Activated gamma-delta T cell treated with anti-CD3 and anti-CD28 coated beads, Interleukin-2, amount 50 U/mL, for 16 hours (primary cell): ENCODE measurements at regions not wholly inside any gene's neighbourhood (a gene's known extent, or its start where the extent isn't known, plus 50 kb on each side); places are given as distances from the start of the nearest gene placed in this dataset.
"Not testable (repeated sequence)": the region's sequence is repeated elsewhere in the genome, so short reads cannot be mapped to it uniquely, and the experiment has no call there.

Experiments
- DNase-seq: peaks from one replicate; pipeline ENCODE4 v3.0.0-alpha.2; 2020; ENCODE audit warnings: low read depth

DNA sequence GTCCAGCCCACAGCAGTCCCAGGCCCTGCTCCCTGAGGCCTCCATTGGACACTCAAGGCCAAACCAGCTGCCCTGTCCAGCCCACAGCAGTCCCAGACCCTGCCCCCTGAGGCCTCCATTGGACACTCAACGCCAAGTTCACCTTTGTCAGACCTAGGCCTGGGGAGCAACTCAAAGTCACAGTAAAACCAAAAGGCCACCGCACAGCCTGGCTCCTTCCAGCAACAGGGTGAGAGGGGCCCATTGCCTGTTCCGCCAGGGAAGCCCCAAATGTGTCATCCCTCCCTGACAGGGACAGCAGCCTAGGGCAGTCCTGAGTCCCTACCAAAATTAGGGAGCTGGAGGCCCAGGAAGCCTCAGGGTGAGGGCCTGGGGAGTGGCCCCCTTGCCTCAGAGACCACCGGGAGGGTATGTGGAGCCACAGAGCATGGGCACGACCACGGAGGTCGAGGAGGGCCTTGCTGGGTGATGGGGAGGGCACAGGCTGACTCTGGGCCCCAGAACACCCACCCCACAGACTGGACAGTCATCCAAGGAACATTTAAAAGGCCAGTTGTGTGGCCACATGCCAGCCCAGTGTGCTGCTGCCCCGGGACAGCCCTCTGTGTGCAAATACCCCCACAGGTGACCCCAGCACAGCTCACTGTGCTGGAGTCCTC, 66.5 kb upstream of the PPP2R2D start:
- no peak for DNase-seq

DNA sequence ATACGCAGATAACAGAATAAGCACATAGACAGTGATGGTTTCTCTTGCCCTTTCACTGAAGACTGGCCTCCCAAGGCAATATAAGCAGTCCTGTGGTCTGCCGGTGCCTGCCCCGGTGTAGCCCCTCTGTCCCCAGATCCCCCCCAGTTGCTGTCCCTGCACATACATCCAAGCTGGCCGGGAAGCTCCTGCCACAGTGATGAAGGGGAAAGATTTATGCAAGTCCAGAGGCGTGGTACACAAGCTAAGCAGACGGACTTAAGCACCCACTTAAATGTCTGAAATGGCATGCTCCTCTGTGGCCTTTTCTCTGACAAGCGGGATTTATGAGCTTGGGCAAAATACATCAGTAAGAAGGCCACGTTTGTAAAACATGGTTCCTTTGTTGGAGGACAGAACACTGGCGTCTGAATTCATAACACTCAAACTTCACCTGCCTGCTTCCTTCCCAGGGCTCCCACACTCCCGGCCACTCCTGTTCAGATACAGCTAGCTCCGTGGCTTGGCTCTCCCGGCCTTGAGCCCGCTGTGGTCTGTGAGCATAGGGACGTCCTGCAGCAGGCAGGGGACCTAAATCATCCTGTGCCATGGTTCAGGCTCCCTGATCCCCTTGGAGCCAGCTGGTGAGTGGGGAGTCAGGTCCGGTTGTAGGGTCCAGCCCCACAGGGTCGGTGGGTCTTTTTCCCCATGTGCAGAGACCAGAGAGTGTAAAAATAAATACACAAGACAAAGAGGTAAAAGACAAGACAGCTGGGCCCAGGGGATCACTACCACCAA, 61.7 kb upstream of the PPP2R2D start:
- no peak for DNase-seq

DNA sequence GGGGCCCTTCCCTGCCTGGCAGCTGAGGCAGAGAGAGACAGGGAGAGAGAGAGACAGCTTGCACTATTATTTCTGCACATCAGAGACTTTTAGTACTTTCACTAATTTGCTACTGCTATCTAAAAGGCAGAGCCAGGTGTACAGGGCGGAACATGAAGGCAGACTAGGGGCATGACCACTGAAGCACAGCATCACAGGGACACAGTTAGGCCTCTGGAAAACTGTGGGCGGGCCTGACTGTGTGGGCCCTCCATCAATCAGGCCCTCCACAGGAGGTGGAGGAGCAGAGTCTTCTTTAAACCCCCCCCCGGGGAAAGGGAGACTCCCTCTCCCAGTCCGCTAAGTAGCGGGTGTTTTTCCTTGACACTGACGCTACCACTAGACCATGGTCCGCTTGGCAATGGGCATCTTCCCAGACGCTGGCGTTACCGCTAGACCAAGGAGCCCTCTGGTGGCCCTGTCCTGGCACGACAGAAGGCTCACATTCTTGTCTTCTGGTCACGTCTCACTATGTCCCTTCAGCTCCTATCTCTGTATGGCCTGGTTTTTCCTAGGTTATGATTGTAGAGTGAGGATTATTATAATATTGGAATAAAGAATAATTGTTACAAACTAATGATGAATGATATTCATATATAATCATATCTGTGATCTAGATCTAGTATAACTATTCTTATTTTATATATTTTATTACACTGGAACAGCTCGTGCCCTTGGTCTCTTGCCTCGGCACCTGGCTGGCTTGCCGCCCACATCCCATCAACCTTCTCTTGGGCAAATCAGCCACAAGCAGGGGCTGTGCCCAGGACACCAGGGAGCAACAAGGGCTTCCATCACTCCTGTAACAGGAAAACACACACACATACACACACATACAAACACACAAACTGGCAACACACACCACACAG, 60.7 kb upstream of the PPP2R2D start:
- not testable (repeated sequence) for DNase-seq

DNA sequence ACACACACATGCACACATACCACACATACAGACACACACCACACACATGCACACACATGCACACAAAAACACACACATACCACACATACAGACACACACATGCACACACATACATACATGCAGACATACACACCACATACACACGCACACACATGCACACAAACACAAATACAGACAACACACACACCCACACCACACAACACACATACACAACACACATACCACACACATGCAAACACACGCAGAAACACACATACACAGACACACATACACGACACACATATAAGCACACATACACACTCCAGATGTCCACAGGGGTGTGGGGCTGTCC, 60.1 kb upstream of the PPP2R2D start:
- DNase-seq = no peak

DNA sequence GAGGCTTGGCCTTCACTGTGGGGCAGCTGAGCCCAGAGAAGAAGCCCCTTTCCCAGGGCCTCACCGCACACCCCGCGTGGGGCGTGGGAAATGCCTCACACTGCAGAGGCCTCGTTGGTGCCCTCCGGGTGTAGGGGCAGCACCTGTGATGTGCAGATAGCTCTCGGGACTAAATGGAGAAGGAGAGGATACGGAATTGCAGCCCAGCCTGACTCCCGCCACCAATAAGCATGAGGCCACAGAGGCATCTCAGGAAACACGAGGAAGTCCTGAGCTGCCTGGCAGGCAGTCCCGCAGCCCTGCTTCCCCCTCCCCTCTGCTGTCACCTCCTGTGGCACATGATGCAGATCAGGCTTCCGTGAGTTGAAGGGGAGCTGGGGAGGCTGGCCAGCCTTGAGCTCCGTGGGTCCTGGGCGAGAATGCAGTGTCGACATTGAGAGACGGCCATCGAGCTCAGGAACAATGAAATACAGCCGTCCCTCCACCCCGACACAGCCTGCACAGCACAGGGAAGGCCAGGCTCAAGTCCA, 59.6 kb upstream of the PPP2R2D start:
- no peak for DNase-seq

DNA sequence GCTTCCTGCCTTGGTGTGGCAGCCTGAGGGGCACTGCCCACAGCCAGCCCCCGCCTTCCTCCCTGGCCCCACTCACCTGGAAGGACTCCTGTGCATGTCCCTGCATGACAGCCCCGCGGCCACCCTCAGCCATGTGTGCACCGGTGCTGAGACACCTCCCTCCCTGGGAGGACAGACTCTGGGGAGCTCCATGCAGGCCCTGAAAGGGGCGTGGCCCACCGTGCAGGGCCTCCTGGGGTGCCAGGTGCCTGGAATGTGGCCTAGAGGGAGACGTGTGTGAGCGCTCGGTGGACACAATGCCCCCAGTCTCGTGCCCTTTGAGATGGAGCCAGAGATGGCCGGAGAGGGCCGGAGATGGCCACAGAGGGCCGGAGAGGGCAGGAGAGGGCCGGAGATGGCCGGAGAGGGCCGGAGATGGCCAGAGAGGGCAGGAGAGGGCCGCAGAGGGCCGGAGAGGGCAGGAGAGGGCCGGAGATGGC, 59.1 kb upstream of the PPP2R2D start:
- DNase-seq = no peak

DNA sequence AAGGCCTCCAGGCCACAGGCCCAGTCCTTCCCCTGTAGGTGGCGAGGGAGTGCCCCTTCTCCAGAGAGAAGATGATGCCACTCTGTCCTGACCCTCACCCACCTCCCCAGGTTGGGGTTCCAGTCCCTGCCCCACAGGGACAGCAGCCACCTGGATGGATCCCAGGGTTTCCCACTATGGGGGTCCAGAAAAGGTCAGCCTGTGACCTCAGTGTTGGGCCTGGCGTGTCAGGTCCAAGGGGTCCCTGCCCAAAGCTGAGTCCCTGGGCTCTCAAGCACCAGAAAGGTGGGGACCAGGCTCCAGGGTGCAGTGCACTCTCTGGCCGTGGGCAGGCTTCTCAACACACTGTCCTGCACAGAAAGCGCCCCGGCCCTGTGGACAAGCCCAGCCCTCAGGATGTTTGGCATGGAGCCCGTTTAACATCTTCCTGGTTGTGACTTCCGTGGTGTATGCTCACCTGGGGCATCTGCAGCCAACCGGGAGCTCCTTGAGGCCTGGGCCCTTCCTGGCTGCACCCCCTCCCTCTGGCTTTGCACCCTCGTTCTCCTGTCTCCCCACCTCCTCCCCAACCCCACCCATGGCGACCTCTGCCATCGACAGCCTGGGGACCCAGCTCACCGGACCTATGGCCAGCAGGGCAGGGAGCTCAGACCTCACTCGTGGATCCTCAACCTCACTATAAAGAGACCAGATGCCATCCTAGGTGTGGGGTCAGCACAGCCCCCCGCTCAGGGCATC, 58.3 kb upstream of the PPP2R2D start:
- no peak for DNase-seq

DNA sequence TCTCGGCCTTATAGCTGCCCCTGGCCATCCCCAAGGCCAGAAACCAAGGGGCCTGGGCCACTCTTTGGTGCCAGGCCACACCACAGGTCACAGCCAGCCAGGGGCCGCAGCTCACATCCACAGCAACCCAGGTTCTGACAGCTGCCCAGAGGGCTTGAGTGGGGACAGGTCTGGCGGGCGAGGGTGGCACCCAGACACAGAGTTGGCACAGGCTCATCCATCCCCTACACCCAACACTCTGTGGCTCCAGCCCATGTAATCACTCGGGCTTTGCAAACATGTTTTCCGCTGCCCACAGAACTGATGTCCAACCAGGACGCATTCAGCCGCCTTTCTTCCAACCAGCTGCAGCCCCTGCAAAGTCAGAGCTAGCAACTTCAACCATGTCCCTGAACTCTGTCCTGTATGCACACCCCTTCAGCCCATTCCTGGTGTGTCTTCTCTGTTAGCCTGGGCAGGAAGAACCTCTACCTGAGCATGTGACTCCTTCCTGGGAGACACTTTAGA, 57.7 kb upstream of the PPP2R2D start:
- no peak for DNase-seq

DNA sequence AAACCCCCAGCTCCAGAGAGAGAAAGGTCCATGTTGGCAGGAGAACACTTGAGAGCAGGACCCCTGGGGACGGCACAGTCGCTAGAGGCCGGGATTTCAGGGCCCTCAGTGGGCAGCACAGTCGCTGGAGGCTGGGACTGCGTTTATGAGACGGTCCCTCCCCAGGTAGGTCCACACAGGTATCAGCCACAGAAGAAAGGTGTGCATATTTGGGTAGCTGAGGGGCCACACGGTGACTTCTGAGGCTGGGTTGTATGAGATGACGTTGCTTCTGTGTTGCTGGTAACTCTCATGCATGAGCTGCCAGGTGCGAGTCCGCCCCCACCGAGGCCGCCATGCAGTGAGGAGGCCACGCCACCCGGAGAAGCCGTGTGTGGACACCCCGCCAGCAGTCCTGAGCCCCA, 56.9 kb upstream of the PPP2R2D start:
- DNase-seq = no peak

DNA sequence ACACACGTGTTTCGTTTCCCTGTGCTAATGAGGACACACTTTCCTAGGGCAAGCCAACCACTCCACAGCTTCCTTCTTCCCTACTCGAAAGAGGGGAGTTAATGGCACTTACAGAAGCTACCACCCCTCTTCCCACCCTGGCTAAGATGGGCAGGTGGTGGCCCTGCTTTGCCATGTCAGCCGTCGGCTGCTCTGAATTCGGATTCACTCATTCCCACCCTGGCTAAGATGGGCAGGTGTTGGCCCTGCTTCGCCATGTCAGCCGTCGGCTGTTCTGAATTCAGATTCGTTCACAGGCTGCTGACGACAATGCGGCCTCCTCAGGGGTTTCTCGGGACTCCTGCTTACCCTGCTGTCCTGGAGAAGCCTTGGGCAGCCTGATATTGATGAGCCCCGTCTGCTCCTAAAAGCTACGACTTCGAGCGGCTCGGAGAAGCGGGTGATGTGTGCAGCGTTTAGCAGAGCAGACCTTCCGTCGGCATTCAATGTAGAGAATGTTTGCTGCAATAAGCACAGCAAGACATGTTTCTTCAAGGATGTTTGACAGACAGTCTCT, 56.2 kb upstream of the PPP2R2D start:
- no peak for DNase-seq

DNA sequence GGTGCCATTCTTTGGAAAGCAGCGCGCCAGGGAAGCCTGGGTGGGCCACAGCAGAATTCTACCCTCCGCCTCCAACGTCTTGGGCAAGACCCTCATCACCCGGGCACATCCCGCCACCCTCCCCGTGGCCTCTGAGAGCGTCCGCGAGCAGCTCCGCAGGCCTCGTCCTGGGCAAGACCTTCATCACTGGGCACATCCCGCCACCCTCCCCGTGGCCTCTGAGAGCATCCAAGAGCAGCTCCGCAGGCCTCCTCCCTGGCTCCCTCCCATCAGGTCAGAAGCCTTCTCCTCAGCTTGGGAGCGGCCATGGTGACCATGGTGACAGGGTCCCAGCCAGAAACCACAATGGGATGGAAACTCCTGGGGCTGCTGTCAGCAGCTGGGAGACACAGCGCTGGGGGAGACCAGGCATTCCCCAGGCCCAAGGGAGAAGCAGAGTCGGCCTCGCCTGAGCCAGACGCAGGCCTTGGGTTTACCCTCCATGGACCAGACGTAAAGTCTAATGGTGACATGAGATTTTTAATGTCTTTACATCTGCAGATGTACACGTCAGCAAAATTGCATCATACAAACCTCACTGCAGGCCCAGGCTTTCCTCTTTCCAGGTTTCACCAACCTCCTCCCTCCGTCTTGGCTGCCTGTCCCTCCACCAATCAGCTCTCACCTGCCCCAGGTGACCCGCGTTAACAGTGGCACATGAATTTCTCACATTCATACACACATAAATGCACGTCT, 55.1 kb upstream of the PPP2R2D start:
- DNase-seq = no peak

DNA sequence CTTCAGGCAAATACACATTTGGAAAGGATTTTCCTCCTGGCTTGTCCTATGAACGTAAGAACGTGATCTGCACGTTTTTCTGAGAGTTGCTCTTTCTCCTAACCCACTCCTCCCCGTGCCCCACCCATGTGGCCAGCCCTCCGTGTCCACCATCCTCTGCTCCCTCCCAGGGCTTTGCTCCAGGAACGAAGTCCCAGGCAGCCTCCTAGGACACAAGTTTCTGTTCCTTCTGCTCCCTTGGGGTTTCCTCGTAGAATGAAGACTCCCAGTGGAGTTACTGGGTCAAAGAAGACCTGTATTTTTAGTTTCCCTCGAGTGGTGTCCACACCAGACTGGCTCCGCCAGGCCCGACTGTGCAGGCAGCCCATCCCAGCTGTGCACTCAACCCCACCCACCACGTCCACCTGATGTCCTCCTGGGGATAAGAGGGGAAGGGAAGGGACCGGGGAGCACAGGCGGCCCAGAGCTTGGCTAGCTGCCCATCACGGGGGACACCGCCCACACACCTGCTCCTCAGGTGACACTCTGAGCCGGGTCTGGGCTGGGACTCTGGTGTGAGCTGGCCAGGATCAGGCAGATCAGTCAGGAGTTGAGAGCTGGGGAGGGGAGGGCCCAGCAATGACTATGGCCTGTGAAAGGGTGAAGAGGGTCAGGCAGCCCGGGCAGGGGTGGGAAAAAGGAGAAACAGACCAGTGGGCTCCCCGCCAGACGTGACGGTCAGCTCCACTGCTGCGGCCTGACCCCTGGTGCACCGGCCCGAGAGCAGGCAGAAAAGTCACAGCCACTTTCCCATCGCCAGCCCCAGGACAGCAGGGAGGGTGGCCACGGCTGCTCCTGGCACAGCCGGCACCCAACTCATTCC, 54.3 kb upstream of the PPP2R2D start:
- no peak for DNase-seq

DNA sequence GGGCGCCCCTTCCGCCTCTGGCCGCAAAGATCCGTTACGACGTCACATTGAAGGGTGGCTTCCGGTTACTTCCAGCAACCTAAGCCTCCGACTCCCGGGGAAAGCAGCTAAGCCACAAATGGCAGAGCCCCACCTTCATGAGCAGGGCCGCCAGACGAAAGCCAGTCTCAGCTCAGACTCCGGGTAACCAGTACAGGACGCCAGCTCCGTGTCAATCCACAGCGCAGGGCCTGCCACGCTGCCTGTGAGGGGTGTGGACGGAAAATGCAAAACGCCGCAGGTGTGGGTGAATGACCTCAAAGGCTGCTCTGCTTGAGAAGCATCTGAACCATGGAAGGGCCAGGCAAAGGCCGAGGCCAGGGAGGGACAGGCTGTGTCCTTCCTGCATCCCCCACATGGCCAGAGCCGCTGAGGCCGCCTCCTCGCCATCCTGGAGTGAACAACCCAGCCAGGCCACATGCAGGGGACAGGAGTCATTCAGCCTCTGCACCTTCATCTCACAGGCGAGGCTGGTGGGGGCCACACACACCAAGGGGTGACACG, 53.5 kb upstream of the PPP2R2D start:
- no peak for DNase-seq

DNA sequence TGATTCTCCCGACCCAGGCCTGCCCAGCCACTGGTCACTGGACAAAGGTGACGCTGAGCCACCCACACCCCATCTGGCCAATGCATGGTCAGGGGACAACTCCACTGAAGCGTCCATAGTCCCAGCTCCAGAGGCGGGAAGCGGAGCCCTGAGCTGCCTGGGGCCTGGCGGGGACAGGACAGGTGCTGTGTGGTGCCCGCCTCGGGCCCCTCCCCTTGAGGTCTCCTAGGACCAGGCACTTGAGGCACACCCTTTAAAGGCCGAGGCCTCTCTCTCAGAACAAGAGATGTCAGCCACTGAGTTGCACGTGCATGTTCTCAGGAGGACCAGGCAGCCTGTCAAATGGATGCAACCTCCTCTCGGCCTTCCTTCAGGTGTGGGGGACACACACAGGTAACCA, 52.5 kb upstream of the PPP2R2D start:
- DNase-seq = no peak

DNA sequence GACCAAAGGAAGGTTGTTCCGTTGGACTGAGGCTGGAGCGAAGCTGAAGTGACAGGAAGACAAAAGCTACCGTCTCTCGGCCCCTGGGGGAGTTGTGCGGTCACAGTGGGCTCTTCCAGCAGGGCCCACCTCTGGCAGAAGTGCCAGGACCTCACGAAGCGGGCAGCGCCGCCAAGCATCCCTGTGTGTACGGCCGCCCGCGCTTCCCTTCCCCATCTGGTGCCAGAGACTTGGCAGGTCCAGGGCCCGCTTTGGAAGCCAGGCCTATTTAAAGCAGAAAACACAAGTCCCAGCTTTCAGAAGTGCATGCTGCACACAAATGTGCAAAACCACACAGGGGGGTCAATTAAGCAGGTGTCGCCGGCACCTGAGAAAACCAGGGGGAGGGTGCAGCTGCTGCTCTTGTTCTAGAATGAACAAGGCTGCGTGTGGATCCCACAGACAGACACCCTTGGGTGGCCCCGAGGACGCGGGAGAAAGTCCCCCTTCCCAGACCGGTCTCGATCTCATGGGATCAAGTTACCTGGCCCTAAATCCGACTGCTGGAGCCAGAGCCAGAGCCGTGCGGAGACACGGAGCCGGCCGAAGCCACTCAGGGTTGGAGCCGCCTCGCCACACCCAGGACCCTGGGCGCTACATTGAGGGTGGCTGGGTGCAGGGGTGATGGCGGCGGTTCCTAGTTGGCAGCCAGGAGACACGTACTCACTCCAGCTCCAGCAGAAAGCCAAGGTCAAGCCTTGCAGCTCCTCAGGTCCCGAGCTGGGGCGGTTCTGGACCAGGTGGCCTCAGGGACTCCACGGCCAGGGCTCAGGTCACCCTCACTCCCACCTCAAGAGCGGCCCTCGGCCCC, 51.8 kb upstream of the PPP2R2D start:
- no peak for DNase-seq

DNA sequence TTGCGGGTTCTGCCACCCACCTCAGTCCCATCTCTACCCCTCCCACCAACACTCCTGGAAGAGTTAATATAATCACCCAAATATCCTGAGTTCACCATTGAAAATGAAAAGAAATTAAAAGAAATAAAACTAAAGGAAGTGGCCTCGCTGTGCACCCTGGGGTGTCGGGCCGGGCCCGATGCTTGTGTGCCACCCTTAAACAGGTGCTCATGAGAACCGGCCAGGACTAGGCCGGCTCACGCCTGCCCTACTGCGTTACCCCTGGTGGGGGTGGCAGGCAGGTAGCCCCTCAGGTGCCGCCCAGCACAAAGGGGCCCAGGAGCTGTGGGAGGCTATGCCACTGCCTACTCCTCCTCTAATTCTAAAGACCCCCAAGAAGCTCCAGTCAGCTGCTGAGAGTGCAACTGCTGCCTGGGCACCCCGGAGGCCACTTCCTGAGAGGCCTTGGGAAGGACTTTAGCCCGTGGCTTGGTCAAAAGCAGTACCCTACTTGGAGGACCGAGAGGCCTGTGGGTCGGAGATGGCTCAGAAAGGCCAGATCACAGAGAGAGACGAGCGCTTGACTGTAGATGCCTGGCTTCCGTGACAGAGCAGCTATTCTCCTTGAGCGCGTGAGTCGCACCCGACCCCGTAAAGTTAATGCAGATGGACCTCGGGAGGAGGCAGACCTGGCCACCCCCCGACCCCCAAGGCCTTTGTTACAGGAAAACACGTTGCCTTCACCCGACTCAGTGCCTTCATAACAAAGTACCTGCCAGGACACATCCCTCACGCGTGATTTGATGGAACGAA, 51.0 kb upstream of the PPP2R2D start:
- DNase-seq = no peak

DNA sequence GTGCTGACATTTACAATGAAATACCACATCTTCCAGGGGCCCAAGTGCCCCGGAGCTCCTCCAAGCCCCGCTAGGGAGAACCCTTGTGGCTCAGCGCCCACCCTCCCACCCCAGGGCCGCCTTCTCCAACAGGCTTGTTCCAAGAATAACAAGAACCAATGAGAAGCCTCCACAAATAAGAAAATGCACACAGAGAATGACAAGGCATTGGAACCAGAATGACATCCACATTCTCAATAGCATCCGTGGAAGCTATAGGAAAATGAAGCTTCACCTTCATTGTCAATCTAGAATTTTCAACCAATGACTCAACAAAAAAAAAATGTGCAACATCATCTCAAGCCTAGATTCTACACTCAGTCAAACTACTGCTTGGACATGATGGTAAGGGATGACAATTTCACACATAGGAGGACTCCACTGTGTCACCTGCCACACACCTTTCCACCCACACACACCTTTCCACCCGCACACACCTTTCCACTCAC, 50.4 kb upstream of the PPP2R2D start:
- no peak for DNase-seq
